Activated naive CD4-positive, alpha-beta T cell treated with anti-CD3 and anti-CD28 coated beads, Interleukin-2, amount 50 U/mL, for 72 hours (primary cell): ENCODE measurements at regions not wholly inside any gene's neighbourhood (a gene's known extent, or its start where the extent isn't known, plus 50 kb on each side); places are given as distances from the start of the nearest gene placed in this dataset.

Source experiments
- ATAC-seq, 2 donors: fragments of 150-1000 bp; cut with Tn5 transposase; 2 replicates each; pipeline ENCODE4 v1.10.0; 2021; ENCODE audit warnings: mild to moderate bottlenecking in 2 of 2, moderate library complexity in 2 of 2
- DNase-seq, 2 donors: peaks; one replicate each; pipeline ENCODE4 v3.0.0; 2021 to 2022; ENCODE audit warnings: low spot score in 2 of 2
- H3K27ac Mint-ChIP-seq, 2 donors: one replicate each; pipeline ENCODE4 v1.8.0; 2022; ENCODE audit warnings: mild to moderate bottlenecking in 2 of 2, mixed read lengths in 2 of 2
- H3K36me3 Mint-ChIP-seq, 2 donors: one replicate each; pipeline ENCODE4 v1.8.0; 2022; ENCODE audit warnings: mixed read lengths in 2 of 2
- H3K9me3 Mint-ChIP-seq, 2 donors: one replicate each; pipeline ENCODE4 v1.8.0; 2022; ENCODE audit warnings: mixed read lengths in 2 of 2

GRCh38 chr16:79980650-79981521 is 380.3 kb upstream of the MAF start:
- ATAC-seq, result no peak
- DNase-seq, result no peak
- Mint-ChIP-seq H3K36me3 (no peaks in the 10 kb centered on the region), H3K9me3 (peaks cover 0 to 4% of the 10 kb centered on the region in 2 donors), H3K27ac (no peak overlapping the region)

DNA sequence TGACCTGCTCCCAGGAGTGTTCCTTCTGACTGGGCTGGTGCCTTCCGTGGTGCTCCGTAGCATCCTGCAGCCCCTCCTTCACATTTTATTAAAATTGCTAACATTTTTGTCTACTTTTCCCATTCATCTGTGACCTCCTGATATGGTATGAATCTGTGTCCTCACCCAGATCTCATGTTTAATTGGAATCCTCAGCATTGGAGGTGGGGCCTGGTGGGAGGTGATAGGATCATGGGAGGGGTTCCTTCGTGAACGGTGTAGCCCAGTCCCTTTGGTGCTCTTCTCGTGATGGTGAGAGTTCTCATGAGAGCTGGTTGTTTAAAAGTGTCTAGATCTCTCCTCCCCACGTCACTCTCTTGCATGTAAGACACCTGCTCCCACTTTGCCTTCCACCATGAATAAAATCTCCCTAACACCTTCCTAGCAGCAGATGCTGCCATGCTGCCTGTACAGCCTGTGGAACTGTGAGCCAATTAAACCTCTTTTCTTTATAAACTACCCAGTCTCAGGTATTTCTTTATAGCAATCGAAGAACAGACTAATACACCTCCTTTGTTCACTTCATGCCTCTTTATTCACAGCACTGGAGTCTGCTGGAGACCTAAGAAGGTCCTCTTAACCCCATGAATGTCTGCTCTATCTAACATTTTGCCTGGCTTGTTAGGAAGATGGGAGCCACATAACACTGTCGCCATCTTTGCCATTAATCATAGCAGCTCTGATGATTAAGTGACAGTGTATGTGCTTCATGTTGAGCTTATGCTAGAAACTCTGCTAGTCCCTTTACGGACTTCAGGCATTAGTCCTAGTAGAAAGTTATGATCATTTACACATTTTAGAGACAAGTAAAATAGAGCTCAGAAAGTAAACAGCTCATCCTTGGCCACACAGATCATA is 377.7 kb upstream of the MAF start:
- ATAC-seq (no peak), DNase-seq (no peak)
- no peak overlapping the region for H3K27ac Mint-ChIP-seq
- H3K9me3 Mint-ChIP-seq, result peaks cover 0 to 4% of the 10 kb centered on the region in 2 donors
- no peaks in the 10 kb centered on the region for H3K36me3 Mint-ChIP-seq

DNA sequence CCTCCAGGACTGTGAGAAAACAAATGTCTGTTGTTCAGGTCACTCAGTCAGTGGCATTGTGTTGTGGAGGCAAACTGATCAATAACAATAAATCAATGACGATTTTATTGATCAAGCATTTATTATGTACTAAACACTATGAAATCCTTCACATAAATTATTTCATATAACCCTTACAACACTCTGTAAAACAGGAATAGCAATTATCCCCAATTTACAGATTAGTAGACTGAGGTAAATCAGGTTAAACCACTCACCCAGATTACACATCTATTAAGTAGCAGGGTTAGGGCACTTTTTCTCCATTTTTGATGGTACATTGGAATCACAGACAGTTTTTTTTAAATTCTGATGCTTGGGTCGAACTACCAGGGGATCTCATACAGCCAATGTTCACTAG is 372.8 kb upstream of the MAF start:
- no peak for DNase-seq
- Mint-ChIP-seq H3K9me3 (peaks cover 0 to 4% of the 10 kb centered on the region in 2 donors), H3K36me3 (peaks cover 0 to 2% of the 10 kb centered on the region in 2 donors), H3K27ac (no peak overlapping the region)
- no peak for ATAC-seq

DNA sequence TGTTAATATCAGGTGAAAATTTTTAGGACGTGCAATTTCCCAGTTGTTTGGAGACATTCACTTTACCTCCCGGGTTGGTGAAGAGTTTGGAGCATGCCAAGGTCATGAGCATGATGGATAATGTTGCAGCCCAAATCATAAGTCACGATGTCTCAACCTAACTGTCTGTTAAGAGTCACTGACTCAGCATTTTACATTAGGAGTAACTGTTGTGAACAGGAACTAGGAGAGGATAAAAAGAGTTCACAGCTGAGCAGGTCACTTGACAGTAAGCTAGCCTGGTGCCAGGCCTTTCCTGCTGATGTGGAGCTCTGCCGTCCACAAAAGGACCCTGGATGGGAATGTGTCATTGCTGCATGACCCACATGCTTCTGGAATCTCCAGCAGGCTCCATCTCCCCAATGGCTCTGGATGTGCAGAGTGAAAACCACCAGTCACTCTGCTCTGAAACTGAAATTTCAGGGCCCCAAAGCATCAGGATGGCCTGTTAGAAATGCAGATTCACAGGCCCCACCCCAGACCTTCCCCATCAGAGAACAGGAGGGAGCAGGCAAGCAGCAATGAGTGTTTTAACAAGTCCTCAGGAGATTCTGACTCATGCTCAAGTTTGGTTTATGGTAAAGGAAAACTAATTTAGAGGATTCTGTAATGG is 371.6 kb upstream of the MAF start:
- ATAC-seq, result no peak
- Mint-ChIP-seq H3K27ac (no peak overlapping the region), H3K36me3 (peaks cover 0 to 5% of the 10 kb centered on the region in 2 donors), H3K9me3 (peaks cover 0 to 4% of the 10 kb centered on the region in 2 donors)
- no peak for DNase-seq

- no peak for ATAC-seq
- H3K27ac Mint-ChIP-seq, result no peak overlapping the region
- DNase-seq, result no peak
- peaks cover 0 to 11% of the 10 kb centered on the region in 2 donors for H3K36me3 Mint-ChIP-seq
- H3K9me3 Mint-ChIP-seq, result no peaks in the 10 kb centered on the region
Observed at GRCh38 chr16:79971237-79971572, 370.7 kb upstream of the MAF start.

DNA sequence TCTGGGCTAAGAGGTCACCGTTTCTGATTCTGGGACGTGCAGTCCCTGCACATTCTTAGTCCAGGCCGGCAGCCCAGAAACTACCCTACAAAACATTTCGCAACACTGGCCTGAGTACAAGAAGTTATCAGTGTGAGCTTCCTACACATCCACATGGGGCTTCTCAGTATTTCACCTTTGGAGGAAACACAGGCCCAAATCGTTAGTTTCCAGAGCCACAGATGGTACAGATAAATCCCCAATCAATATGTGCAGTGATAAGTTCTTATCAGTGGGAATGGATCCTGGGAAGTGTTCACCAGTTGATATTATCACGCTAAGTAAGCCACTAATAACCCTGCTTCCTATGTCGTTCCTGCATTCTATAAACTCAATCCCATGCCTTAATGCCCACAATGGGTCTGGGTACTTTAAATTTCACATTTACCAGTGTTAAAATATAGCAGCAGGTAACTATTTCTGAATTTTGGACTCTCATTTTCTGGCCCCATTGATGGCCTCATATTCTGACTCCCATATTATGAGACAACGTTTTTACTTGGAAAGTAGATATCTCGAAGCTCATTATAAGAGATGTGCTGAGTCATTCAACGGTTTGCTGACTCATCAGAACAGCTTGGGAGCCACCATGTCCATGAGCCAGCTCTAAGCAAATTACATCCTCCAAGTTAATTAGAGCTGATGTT is 370.2 kb upstream of the MAF start:
- no peak for DNase-seq
- ATAC-seq, result no peak
- Mint-ChIP-seq H3K36me3 (peaks cover 0 to 11% of the 10 kb centered on the region in 2 donors), H3K27ac (no peak overlapping the region), H3K9me3 (no peaks in the 10 kb centered on the region)

DNA sequence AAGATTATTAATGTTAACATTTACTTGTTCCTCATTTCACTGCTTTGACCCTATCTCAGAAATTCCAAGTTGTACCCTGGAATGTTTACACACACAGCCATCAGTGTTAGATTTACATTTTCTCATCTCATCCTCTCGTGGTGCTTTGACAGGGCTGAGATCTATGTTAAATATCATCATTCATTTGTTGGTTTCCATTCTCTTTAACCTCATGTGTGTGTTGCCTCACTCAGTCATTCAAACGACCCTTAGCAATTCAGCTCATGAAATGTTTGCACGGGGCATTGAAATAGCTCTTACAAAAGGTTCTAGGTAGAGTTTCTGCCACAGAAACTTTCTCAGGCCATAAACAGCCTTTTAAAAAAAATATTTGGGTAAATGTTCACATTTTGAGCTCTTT is 369.6 kb upstream of the MAF start:
- H3K36me3 Mint-ChIP-seq, result peaks cover 0 to 11% of the 10 kb centered on the region in 2 donors
- no peak for ATAC-seq
- DNase-seq, result no peak
- H3K27ac Mint-ChIP-seq, result no peak overlapping the region
- no peaks in the 10 kb centered on the region for H3K9me3 Mint-ChIP-seq

DNA sequence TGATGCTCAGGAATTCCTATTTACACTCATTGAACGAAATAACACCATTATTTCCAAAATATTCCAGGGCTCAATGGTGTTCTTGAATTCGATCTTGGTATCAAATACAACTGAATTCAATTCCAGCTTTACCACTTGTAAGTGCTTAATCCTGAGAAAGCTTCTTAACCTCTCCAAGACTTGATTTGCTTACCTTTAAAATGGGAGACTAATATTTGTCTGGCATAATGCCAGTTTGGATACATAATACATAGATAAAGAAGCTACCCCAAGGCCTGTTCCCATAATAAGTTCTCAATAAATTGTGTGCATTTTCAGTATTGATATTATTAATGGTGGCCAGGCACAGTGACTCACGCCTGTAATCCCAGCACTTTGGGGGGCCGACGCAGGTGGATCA is 368.9 kb upstream of the MAF start:
- ATAC-seq (no peak), DNase-seq (no peak)
- no peaks in the 10 kb centered on the region for H3K9me3 Mint-ChIP-seq
- no peak overlapping the region for H3K27ac Mint-ChIP-seq
- peaks cover 0 to 11% of the 10 kb centered on the region in 2 donors for H3K36me3 Mint-ChIP-seq

DNA sequence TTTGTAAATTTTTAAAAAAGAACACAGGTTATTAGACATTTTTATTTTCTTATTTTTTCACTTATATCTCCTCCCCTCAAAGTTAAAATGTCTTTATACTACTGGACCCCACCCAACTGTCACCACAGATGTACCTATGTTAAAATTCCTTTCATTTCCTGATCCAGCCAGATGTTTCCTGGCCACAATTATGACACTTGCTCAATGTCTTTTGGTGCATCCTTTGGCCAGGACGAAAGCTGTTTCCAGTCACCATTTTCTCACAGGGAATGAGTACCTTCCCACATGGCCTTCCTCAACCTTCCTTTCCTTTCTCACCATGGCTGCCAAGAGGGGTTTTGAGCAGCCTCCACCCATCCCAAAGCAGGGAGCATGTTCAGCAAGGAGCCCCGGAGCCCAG is 365.7 kb upstream of the MAF start:
- H3K9me3 Mint-ChIP-seq, result peaks cover 4 to 5% of the 10 kb centered on the region in 2 donors
- H3K27ac Mint-ChIP-seq, result no peak overlapping the region
- DNase-seq (no peak), ATAC-seq (no peak)
- H3K36me3 Mint-ChIP-seq, result peaks cover 0 to 11% of the 10 kb centered on the region in 2 donors

DNA sequence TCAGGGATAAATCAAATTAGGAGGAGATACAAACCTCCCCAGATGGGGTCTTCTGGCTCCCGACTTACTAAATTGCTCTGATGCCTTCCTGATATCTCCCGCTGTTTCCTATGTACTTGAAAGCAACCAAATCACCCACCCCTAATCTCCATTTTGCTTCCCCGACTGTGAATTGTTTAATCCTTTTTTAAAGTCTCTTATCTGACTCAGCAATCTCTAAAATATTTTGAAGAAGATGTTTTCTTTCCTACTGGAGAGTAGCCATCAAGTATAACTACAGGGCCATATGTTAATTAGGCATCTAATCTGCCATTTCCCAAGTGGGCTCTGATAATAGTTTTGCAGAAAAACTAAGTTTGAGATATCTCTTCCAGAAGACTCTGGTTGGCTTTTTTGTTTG is 365.2 kb upstream of the MAF start:
- DNase-seq (no peak), ATAC-seq (no peak)
- H3K27ac Mint-ChIP-seq, result no peak overlapping the region
- peaks cover 0 to 15% of the 10 kb centered on the region in 2 donors for H3K36me3 Mint-ChIP-seq
- peaks cover 4 to 10% of the 10 kb centered on the region in 2 donors for H3K9me3 Mint-ChIP-seq

DNA sequence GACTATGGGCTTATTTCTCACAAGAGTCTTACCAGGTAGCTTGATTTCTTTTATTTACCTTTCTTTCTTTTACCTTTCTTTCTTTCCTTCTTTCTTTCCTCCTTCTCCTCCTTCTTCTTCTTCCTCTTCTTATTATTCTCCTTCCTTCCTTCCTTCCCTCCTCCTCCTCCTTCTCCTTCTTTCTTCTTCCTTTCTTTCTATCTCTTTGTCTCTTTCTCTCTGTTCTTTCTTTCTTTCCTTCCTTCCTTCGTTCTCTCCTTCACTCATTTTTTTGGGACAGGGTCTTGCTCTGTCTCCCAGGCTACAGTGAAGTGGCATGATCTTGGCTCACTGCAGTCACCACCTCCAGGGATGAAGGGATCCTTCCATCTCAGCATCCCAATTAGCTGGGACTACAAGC is 363.6 kb upstream of the MAF start:
- ATAC-seq, result no peak
- Mint-ChIP-seq H3K36me3 (peaks cover 0 to 17% of the 10 kb centered on the region in 2 donors), H3K27ac (peak overlapping the region in 1 of 2 donors; percentile 93), H3K9me3 (peaks cover 4 to 13% of the 10 kb centered on the region in 2 donors)
- DNase-seq, result no peak

DNA sequence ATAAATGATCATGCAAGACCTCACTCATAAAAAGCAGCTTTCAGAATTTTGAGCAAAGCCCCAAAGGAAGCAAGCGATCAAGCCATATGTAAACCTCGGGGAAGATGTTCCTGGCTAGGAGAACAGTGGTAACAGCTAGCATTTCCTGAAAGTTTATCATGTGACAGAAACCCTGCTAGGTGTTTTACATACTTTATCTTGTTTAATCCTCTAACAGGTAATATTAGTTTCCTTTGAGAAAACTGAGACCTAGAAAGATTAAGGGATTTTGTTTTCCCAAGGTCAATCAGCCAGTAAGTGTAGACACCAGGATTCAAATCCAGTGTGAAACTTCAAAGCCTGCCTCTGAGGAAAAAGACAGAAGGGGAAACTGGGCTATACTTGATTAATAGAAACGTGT is 362.4 kb upstream of the MAF start:
- H3K27ac Mint-ChIP-seq, result no peak overlapping the region
- ATAC-seq (no peak), DNase-seq (no peak)
- peaks cover 0 to 13% of the 10 kb centered on the region in 2 donors for H3K36me3 Mint-ChIP-seq
- peaks cover 4 to 13% of the 10 kb centered on the region in 2 donors for H3K9me3 Mint-ChIP-seq

- Mint-ChIP-seq H3K9me3 (peaks cover 4 to 12% of the 10 kb centered on the region in 2 donors), H3K27ac (no peak overlapping the region), H3K36me3 (peaks cover 0 to 7% of the 10 kb centered on the region in 2 donors)
- DNase-seq (no peak), ATAC-seq (no peak)
Observed at GRCh38 chr16:79959226-79959625, 358.7 kb upstream of the MAF start.

DNA sequence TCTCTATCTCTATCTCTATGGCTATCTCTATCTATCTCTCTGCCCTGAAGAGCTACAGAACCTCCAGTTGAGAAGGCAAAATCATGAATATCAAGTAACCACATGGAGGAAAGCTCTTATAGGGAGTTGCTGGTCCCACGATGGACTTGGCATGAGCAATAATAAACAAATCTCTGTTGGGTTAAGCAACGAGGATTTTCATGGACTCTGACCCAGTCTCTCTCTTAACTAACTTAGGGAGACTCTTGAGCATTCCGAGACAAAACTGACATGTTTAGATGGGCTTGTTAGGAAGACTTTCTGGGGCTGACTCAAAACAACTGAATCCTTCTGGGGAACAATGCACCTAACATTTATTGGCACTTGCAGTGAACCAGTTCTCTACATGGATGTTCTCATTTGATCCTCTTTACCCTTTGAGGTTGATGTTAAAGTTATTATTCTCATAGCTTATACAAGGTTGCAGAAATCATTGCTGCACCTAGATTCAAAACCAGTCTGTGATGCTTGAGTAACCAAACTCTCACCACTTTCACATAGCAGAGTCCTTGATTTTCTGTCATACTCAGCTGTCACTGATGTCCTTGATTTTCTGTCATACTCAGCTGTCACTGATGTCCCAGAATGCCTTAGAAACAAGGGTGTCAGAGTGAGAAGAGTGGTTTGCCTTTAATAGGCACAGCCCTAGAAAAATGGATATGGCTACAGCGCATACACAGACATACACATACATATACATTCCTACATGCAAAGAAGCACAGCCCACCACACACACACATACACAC is 354.6 kb upstream of the MAF start:
- H3K9me3 Mint-ChIP-seq, result no peaks in the 10 kb centered on the region
- no peak for DNase-seq
- no peak overlapping the region for H3K27ac Mint-ChIP-seq

DNA sequence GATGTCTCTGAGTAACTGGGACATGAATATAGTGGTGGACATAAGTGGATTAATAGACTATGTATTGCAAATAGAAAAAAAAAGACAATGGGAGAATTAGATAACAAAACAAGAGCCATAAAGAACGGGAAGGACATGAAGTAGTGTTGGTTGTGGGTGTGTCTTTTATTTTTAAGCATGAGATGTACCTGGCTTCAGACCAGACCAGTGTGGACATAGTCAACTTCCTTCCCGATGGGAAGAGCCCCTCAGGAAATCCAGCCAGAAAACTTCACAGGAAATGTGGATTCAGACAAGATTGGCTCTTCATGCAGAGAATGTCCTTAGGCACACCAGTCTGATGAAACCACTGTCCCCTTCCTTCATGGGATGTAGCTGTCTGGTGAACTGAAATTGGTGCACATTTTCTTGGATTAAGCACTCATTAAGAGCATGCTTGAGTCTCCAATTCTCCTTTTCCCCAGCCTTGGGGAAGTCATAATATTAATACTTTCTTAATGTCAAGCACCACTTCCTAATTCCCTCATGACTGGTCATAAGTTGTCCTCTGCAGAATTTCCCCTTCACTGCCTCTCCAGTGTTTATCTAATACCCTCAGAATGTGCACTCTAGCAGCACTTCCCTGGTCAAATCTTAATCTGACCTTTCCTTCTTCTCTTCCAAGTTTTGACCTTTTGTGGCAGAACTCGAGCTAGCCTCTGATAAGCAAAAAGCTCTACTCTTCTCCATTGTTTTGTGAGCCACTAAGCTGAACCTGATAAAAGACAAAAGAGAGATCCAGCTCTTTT is 350.6 kb upstream of the MAF start:
- Mint-ChIP-seq H3K36me3 (no peaks in the 10 kb centered on the region), H3K9me3 (peaks cover 0 to 2% of the 10 kb centered on the region in 2 donors), H3K27ac (no peak overlapping the region)
- DNase-seq (no peak), ATAC-seq (no peak)

More for the DNA sequence above, 354.6 kb upstream of the MAF start:
- ATAC-seq, result no peak
- no peaks in the 10 kb centered on the region for H3K36me3 Mint-ChIP-seq
